ENCODE measurements at regions not wholly inside any gene's neighbourhood (a gene's known extent, or its start where the extent isn't known, plus 50 kb on each side); places are given as distances from the start of the nearest gene placed in this dataset.

DNA sequence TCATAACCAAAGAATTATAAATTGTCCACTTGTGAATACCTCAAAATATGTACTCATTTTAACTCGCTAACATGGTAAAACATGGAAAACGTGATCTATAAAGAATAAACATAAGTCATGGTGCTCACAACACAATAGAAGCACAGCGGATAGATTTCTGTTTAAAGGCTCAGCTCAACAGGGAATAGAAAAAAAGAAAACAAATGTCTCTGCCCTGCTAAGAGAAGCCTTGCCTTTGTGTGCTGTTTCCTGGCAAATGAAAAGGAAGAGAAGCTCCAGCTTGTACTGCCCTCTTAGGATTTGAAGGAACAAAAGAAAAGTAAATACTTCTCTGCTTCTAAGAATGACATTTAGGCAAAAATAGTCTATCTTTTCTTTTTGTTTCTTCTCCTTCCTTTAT lies 121.0 kb upstream of the KRR1 start:
- no peaks in the 10 kb centered on the region for H3K27me3 ChIP-seq (ENCODE audit: control insufficient read depth in 4 of 4, insufficient read depth in 4 of 4, low read length in 3 of 4)
- no peaks in the 10 kb centered on the region for H3K36me3 ChIP-seq (ENCODE audit: control insufficient read depth in 4 of 4, insufficient read depth in 3 of 4, low read depth in 1 of 4, low read length in 3 of 4)
- no peak overlapping the region for H3K9ac ChIP-seq (ENCODE audit: low read depth in 1 of 2, low read length in 2 of 2)
- TF ChIP-seq, protein P1, sequence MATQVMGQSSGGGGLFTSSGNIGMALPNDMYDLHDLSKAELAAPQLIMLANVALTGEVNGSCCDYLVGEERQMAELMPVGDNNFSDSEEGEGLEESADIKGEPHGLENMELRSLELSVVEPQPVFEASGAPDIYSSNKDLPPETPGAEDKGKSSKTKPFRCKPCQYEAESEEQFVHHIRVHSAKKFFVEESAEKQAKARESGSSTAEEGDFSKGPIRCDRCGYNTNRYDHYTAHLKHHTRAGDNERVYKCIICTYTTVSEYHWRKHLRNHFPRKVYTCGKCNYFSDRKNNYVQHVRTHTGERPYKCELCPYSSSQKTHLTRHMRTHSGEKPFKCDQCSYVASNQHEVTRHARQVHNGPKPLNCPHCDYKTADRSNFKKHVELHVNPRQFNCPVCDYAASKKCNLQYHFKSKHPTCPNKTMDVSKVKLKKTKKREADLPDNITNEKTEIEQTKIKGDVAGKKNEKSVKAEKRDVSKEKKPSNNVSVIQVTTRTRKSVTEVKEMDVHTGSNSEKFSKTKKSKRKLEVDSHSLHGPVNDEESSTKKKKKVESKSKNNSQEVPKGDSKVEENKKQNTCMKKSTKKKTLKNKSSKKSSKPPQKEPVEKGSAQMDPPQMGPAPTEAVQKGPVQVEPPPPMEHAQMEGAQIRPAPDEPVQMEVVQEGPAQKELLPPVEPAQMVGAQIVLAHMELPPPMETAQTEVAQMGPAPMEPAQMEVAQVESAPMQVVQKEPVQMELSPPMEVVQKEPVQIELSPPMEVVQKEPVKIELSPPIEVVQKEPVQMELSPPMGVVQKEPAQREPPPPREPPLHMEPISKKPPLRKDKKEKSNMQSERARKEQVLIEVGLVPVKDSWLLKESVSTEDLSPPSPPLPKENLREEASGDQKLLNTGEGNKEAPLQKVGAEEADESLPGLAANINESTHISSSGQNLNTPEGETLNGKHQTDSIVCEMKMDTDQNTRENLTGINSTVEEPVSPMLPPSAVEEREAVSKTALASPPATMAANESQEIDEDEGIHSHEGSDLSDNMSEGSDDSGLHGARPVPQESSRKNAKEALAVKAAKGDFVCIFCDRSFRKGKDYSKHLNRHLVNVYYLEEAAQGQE (IDR thresholded peaks at IDR 0.05): no peak
- no peak for TF ChIP-seq NR2F2 (IDR thresholded peaks at IDR 0.05)
- peaks cover 0 to 2% (median 0%) of the 10 kb centered on the region in 4 donors for H3K9me3 ChIP-seq (ENCODE audit: control insufficient read depth in 4 of 4, low read length in 3 of 4)
- H3K4me3 ChIP-seq (ENCODE audit: low read depth in 1 of 3, low read length in 3 of 3): no peak overlapping the region
- WGBS: 93% methylated on average over 3 of the region's 3 CpGs
- H3K27ac ChIP-seq (ENCODE audit: low read depth in 1 of 2, low read length in 2 of 2): no peak overlapping the region
- no peaks in the 10 kb centered on the region for H3K4me1 ChIP-seq (ENCODE audit: control insufficient read depth in 4 of 4, insufficient read depth in 4 of 4, low read length in 3 of 4)
- no peak for DNase-seq (ENCODE audit: low spot score)

GRCh38 chr12:75631831-75632230 lies 120.4 kb upstream of the KRR1 start:
- DNase-seq (ENCODE audit: low spot score): no peak
- H3K4me1 ChIP-seq (ENCODE audit: control insufficient read depth in 4 of 4, insufficient read depth in 4 of 4, low read length in 3 of 4): no peaks in the 10 kb centered on the region
- no peak overlapping the region for H3K4me3 ChIP-seq (ENCODE audit: low read depth in 1 of 3, low read length in 3 of 3)
- no peaks in the 10 kb centered on the region for H3K27me3 ChIP-seq (ENCODE audit: control insufficient read depth in 4 of 4, insufficient read depth in 4 of 4, low read length in 3 of 4)
- no peaks in the 10 kb centered on the region for H3K36me3 ChIP-seq (ENCODE audit: control insufficient read depth in 4 of 4, insufficient read depth in 3 of 4, low read depth in 1 of 4, low read length in 3 of 4)
- no peak for TF ChIP-seq JUND (IDR thresholded peaks at IDR 0.05)
- TF ChIP-seq, protein P2, sequence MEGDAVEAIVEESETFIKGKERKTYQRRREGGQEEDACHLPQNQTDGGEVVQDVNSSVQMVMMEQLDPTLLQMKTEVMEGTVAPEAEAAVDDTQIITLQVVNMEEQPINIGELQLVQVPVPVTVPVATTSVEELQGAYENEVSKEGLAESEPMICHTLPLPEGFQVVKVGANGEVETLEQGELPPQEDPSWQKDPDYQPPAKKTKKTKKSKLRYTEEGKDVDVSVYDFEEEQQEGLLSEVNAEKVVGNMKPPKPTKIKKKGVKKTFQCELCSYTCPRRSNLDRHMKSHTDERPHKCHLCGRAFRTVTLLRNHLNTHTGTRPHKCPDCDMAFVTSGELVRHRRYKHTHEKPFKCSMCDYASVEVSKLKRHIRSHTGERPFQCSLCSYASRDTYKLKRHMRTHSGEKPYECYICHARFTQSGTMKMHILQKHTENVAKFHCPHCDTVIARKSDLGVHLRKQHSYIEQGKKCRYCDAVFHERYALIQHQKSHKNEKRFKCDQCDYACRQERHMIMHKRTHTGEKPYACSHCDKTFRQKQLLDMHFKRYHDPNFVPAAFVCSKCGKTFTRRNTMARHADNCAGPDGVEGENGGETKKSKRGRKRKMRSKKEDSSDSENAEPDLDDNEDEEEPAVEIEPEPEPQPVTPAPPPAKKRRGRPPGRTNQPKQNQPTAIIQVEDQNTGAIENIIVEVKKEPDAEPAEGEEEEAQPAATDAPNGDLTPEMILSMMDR (IDR thresholded peaks at IDR 0.05; ENCODE audit: low read depth, low read length, missing input control): no peak
- TF ChIP-seq NR2F2 (IDR thresholded peaks at IDR 0.05): no peak
- TF ChIP-seq HNF4G (IDR thresholded peaks at IDR 0.05): no peak
- TF ChIP-seq RXRA (IDR thresholded peaks at IDR 0.05): no peak
- no peak for TF ChIP-seq FOXA2 (IDR thresholded peaks at IDR 0.05)
- TF ChIP-seq GABPA (IDR thresholded peaks at IDR 0.05 in 1 of 2, conservative IDR thresholded peaks at IDR 0.05 in 1 of 2): no peak
- no peak for TF ChIP-seq YY1 (IDR thresholded peaks at IDR 0.05)
- TF ChIP-seq, protein P3, sequence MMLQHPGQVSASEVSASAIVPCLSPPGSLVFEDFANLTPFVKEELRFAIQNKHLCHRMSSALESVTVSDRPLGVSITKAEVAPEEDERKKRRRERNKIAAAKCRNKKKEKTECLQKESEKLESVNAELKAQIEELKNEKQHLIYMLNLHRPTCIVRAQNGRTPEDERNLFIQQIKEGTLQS (IDR thresholded peaks at IDR 0.05): no peak
- no peak for TF ChIP-seq ZBTB33 (IDR thresholded peaks at IDR 0.05)
- TF ChIP-seq EGR1 (IDR thresholded peaks at IDR 0.05; ENCODE audit: low read depth in 2 of 2): no peak
- no peak overlapping the region for H3K9ac ChIP-seq (ENCODE audit: low read depth in 1 of 2, low read length in 2 of 2)
- peaks cover 0 to 2% (median 0%) of the 10 kb centered on the region in 4 donors for H3K9me3 ChIP-seq (ENCODE audit: control insufficient read depth in 4 of 4, low read length in 3 of 4)
- H3K27ac ChIP-seq (ENCODE audit: low read depth in 1 of 2, low read length in 2 of 2): no peak overlapping the region
- WGBS: 88% methylated on average over 5 of the region's 5 CpGs

Measured in liver (tissue), 8 donors.